ENCODE measurements at regions not wholly inside any gene's neighbourhood (a gene's known extent, or its start where the extent isn't known, plus 50 kb on each side); places are given as distances from the start of the nearest gene placed in this dataset.

DNA sequence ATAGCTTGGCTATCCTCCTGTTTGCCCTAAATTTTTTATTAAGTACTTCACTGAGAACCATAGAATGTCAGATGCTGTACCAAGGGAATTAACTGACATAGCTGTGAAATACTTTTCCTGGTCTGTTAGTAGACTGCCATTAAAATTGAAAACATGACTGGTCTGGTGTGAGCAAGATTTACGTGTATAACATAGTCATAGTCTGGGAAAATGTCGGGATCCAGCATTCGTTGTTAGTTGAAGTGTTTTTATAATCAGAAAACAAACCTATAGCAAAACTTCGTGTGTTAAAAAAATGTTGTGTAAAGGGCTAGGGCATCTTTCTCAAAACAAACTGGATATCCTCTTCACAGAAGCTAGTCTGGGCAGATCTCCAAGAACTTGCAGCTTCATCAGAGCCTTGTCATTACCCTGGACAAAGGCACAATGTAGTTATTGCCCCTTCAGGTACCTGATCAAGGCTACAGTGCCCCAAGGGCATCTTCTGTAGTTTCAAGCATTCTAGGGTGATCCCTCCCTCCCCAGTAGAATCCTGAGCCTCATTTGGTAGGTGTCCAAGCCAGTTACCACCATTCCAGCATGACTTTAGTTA, 454.2 kb upstream of the SGCD start:
- peak; percentile 82 for DNase-seq

DNA sequence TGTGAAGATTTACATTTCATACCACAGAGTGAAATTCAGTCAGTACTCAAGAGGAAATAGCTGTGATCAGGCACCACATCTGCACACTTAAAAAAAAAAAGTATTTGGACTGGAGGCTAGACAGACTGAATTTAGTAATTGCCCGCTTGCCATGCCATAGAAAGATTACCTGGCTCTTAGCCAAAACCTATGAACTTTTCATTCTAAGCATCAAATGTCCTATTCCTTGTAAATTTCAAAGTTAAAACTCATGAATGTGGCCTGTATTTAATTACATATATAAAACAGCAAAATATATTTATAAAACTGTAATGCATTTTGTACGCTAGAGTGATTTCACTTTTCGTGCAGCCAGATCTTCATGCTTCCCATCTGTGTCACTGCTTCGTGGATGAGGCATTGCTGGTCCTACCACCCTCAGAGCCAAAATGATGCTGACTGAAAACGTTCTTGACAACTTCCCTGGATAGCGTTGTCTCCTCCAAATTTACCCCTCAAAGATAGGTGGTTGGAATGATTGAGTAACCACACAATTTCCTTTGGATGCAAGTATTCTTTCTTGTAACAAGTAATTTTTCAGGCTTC, 447.9 kb upstream of the SGCD start:
- DNase-seq, result peak; percentile 1

DNA sequence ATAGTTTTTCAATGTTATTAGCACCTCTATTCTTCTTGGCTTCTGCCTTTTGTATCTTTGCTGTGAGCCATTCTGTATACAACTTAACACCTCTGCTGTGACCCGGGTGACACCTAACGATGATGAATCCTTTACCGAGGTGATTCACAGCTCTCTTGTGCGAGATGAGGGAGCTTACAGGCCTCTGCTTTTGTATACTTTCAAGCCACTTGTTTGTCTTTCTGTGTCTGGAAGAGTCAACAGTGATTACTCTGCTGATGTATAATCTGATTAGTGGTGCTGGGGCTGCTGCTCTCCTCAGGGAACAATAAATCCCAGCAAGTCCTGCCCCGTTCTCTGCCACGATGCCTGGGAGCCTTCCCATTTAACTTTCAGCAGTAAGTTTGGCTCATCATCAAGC, 442.9 kb upstream of the SGCD start:
- DNase-seq, result peak; percentile 8

DNA sequence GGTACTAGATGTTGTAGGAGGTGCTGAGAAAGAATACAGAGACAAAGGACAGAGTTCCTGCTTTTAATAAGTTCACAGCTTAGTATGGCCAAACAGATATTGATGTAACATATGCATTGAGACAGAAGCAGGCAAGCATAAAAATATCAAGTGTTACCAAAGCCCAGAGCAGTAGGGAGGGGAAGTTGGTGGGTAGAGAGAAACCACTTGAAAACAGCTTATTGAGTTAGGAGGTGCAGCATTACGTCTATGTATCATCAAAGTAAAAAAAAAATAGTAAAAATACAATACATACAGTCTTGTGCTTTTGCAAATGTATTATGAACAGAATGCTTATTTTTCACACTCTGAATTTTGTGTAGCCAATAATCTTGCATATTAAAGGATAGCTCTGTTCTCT, 441.8 kb upstream of the SGCD start:
- no peak for DNase-seq

DNA sequence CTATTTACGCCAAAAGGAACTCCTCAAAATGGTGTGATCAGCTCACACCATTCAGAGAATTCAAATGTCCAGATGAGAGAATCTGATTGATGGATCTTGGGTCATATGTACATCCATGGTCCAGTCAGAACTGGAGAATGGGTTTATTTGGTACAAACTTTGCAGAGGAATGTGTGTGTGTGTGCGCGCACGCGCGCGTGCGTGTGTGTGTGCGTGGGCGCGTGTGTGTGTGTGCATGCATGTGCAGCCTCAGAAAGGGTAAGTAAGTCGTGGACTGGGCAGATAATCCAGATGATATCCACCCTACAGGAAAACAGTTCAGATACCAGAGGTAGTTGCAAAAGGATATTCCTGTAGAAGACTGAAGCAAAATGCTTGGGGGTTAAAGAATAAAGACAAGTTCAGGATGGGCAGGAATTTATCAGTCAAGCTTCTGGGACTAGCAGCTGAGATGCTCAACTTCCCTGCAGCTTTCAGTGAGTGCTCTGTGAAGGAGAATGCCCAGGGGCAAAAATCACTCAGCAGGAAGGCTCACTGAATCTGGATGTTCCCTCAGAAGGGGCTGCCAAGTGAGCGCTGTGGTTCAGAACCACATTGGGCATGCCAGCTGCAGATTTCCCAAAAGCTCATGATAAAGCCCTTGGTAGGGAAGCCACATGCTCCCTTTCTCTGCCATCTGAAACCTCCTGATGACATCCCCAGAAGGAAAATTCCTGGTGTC, 440.5 kb upstream of the SGCD start:
- no peak for DNase-seq

DNA sequence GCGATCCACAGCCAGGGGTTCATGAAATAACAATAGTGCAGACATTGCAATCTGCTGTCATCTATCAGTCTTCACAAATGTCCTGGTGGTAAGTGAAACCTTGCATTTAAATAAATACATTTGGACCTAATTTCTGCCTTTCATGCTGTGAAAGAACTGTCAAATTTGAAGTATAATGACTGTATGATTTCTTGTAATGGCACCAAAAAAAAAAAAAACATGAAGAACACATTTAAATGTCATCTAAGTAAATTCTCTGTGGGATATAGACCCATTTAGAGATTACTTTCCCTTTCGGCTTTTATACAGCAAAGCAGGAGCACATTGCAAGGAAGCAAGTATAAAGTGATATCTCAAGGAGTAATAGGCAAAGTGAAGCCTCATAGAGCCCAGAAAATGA, 431.5 kb upstream of the SGCD start:
- DNase-seq, result no peak

DNA sequence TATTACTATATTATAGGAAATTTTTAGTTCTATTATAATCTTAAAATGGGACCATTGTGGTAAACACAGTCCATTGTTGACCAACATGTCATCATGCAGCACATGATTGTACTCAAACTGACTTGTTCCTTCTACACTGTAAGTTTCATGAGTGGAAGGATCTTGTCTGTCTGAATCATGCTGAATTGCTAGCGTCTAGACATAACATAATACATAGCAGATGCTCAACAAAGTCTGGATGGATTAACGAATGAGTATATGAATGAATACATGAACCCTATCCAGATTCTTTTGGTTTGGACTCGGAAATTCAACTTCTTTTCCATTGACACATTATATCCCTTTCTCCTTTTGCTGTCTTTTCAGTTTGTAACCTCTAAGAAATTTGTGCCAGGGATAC, 429.2 kb upstream of the SGCD start:
- no peak for DNase-seq

DNA sequence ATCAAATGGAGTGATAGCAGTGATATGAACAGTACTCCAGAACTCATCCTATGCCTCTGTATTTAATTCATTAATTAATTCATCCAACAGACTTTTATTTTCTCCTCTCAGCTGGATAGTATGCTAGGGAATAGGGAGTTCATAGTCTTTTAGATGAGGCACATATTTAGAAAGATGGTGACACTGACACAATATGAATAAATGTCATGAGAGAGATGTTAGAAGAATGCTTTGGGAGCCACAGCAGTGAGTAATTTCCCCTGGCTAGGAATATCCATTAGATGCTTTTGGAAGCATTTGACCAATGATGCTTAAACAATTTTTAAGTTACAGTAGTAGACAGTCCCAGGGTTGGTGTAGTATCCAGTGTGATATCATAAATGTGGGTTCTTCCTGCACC, 428.7 kb upstream of the SGCD start:
- DNase-seq, result no peak

DNA sequence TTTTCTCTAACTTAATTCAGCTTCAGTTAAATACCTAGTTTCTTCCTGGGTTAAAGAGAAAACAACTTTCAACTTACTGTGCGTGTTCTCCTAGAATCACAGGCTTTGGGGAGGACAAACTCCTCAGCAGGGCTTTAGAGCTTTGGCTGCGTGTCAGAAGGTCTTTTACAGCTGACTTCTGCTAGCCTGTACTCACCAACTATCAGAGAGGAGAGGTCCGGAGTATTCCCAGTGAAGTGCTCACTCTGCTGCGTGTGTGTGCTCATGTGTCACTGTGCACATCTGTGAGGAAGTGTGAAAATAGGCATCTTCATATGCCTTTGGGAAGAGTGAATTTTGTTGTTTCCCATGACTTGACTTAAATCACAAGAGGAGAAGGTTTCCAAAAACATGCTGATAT, 423.2 kb upstream of the SGCD start:
- DNase-seq, result no peak

DNA sequence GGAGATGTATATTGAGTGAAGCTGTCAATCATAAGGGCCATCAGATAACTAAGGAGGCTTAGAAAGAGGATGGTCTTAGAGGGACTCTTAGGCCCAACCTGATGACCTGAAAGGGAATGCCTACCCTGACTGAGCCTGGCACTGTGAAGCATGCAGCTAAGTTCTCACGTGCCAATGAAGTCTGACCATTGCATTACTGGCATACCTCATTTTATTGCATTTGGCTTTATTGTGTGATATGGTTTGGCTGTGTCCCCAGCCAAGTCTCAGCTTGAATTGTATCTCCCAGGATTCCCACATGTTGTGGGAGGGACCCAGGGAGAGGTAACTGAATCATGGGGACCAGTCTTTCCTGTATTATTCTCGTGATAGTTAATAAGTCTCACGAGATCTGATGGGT, 421.6 kb upstream of the SGCD start:
- no peak for DNase-seq

DNA sequence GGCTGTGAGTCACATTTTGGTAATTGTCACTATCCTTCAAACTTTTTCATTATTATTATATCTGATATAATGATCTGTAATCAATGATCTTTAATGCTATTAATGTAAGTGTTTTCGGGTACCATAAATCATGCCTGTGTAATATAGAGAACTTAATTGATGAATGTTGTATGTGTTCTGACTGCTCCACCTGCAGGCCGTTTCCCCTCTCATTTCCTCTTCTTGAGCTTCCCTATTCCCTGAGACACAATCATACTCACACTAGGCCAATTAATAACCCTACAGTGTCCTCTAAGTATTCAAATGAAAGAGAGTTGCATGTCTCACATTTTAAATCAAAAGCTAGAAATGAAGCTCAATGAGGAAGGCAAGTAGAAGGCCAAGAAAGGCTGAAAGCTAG, 420.9 kb upstream of the SGCD start:
- no peak for DNase-seq

DNA sequence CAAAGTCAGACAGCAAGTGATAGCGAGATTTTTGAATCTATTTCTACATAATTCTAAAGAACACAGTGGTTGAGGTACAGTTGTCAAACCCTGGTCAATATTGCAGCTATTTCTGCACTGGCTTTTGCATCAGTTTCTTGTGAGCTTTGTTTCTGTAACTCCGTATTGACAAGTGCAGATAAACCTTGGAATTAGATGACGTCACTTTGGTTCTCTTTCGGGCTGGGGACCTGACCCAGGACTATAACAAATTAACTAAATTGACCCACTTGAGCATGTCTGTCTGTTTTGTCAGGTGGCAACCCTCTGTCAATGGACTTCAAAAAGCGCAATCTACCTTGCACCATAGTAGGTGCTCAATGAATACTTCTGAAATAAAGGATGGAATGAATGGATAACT, 418.4 kb upstream of the SGCD start:
- DNase-seq, result no peak

DNA sequence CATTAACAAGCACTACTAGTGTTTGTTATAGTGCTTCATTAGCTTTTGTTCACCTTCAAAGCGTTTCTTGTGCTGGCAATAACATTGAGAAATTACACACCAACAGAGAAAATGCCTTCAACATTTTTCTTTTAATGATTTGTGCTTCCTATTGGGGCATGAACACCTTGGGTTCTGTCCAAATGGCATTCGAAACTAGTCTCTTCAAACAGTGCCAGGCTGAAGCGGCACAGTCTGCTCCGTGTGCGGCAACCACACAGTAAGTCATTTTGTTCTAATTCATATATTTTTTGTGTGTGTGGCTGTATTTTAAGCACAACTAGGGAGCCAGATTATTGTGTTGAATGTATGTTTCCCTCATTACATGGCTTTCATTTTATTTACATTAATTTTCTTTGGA, 414.7 kb upstream of the SGCD start:
- DNase-seq, result no peak

DNA sequence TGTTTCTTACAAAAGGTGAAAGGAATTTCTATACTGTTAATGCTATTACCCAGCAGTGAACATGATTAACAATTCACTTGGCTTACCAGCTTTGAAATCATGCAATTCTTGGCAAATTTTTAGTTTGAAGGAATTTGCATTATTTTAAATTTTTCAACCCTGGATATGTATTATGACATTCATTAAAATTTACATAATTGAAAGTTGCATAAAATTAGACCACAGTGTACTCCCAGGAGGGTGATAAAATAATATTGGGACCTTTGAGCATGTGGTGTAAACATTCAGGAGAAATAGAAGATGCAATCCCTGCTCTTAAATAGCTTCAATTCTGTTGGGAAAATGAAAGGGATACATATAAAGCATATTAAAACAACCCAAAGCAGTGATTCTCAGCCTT, 412.2 kb upstream of the SGCD start:
- no peak for DNase-seq

DNA sequence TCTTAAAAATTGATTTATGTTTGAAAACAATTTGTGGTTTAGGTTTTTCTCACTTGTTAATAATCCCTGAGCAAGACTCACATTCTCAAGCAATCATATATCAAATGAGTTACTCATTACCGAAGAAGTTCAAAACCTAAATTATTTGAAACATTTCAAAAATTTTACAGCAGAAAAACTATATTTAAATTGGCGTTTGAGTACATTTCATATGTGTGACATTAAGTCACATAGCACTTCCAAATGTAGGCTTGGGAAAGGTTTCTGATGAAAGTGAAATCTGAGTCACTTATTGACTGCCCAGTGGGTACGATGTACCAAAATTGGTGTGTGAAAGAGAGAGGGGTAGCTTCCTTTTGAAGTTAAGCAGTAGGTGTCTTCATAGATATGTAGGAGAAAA, 411.4 kb upstream of the SGCD start:
- DNase-seq, result no peak

DNA sequence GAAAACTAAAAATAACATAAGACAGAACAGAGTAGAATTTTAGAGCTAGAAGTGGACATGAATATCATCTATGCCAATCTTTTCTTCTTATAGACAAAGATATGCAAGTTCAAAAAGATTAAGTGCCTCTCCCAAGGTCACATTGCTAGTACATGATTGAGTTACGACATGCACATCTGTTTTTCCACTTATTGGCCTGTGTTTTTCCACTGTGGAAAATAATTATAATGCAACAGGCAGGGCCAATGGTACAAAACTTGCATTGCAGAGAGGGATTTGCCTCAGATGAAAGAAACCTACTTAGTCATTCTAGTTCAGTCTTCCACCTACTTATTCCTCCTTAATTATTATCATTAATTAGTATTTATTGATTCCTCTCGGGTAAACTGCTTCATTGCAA, 407.8 kb upstream of the SGCD start:
- DNase-seq, result no peak

DNA sequence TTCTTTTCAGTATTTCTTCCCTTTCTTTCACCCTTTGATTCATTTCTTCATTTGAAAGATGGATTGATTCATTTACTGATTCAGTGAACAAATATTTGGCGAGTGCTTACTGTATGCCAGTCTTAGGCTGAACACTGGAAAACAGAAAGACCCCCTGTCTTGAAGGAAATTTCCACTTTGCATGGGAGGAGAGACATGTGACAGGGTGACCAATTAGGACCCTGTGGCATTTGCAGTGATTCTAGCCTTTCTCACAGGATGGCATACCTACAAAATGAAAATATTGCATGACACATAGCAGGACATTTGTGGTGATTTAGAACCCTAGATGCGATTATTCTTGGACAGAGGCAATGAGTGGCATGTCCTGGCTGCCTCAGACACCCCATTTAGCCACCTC, 407.2 kb upstream of the SGCD start:
- DNase-seq, result no peak

DNA sequence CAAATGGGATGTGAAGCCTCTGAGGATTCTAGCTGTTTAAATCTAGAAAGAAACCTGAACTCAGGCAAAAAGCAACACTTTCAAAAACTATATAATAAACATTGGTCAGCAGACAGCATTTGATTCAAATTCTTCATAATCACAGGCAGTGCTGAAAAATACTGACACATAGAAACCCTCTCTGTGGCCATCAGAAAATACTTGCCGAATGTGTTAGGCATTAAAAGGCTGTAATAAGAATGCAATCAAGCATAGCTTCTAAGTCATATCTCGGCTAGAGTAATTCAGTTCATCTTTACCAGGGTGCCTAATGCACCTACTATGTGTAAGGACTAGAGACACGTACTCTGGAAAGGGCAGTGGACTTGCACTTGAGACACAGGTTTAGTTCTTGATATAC, 405.3 kb upstream of the SGCD start:
- no peak for DNase-seq

DNA sequence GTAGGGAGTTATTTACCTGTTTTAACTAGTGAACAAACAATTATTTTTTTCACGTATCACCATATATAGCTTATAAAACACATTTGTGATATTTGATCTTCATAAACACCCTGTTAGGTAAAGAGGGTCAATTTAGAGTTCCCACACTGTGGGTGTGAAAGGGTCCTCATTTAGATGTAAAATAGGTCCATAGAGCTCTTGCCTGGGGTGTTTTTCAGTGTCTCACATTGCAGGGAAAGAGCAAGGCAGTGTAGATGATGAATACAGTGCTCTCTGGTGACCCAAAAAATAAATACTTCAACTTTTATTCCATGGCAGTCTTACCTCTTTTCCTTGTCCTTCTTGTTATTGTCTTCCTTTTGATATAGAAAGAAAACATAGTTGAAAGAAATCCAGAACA, 403.2 kb upstream of the SGCD start:
- no peak for DNase-seq

DNA sequence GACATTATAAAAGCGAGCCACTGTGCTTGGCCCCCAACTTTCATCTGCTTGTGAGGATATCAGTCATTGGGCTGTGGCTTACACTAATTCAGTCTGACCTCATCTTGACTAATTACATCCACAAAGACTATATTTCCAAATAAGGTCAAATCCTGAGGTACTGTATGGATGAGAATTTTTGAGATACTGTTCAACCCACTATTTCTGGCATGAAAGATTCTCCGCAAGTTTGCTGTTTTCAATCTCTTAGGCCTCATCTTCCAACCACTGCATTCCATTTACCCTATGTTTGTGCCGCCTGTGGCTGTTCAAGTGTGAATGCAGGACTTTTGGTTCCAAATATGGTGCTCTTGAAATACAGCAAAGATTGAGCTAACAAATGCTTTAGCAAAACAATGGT, 400.9 kb upstream of the SGCD start:
- no peak for DNase-seq

DNA sequence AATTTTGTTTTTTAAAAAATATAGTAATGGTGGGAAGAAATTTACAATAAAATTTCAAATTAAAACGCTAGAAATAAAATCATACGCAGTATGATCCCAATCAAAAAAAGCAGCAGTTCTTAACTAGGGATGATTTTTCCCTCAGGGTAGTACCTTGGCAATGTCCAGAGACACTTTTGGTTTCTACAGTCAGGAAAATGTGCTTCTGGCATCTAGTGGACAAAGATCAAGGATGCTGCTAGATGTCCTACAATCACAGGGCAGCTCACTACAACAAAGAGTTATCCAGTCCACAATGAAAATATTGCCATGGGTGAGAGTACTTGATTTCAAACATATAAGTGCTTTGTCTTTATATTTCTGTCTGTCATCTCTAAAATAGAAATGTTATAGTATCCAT, 400.2 kb upstream of the SGCD start:
- no peak for DNase-seq

DNA sequence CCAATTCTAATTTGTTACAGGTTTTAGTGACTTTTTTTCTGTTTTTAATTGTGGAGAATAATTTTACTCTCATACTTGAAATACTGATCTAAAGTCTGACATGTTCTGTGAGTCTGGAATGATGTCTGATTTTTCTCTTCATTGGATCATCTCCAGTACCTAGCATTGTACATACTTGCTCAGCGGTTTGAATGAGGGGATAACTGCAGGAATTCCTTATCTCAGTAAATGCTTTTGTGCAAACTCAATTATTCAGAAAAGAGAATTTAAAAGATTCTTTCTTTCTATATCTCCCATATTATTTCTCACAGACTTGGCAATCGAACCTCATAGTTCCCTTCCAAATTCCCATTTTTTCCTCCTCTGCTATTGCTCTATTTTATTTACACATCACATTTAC, 397.9 kb upstream of the SGCD start:
- no peak for DNase-seq

DNA sequence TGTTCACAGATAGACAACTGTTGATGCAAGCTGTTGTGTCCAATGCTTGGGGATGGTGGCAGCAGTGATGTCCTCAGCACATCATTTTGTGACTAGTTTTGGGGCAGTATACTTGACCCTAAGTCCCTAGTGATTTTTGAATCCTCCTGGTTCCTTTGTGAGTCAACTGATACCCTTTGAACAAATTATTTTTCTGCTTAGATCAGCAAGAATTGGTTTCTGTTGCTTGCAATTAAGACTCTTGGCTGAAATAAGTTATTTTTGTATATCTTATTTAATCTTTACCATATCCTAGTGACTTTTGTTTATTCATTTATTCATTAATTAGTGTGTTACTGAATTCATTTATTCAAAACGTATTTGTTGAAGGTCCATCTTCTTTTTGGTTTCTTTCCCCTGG, 392.0 kb upstream of the SGCD start:
- DNase-seq, result no peak

DNA sequence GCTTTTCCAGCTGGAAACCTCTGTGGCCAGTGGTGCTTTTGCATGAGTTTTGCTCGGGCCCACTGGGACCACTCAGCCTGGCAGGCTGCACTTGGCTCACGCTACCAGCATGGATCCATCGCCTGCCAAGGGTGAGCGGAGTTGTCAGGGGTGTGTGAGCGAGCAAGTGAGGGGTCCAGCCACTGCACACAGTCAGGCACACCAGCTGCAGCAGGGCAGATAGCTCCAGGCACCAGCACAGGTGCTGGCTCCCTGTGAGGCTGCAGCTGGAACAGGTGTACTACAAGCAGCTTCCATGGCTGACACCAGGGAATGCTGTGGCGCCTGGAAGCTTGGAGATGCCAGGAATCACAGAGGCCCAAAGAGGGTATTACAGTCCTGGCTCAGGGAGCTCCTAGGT, 391.2 kb upstream of the SGCD start:
- no peak for DNase-seq

Measured in NCI-H1105 treated with DMSO at 0.1 percent for 48 hours (cell line).